Activated naive CD4-positive, alpha-beta T cell treated with anti-CD3 and anti-CD28 coated beads for 36 hours (primary cell): ENCODE measurements at regions not wholly inside any gene's neighbourhood (a gene's known extent, or its start where the extent isn't known, plus 50 kb on each side); places are given as distances from the start of the nearest gene placed in this dataset.
"Not testable (repeated sequence)": the region's sequence is repeated elsewhere in the genome, so short reads cannot be mapped to it uniquely, and the experiment has no call there.

Source experiments
- CTCF ChIA-PET: fragments of 350-600 bp; sonication (Branson Sonifier 250); formaldehyde crosslinking; loops from one replicate; lab custom pipeline; 2021; ENCODE audit warnings: antibody characterized with exemption; lab: Charles Lee
- DNase-seq: peaks from one replicate; pipeline ENCODE4 v3.0.0-alpha.2; 2020
- H3K27ac Mint-ChIP-seq: one replicate; pipeline ENCODE4 v1.8.0; 2021; ENCODE audit warnings: mild to moderate bottlenecking, mixed read lengths
- H3K27me3 Mint-ChIP-seq: one replicate; pipeline ENCODE4 v1.8.0; 2021; ENCODE audit warnings: low read depth, mixed read lengths
- H3K36me3 Mint-ChIP-seq: one replicate; pipeline ENCODE4 v1.8.0; 2021; ENCODE audit warnings: low read depth, mixed read lengths
- H3K4me1 Mint-ChIP-seq: one replicate; pipeline ENCODE4 v1.8.0; 2021; ENCODE audit warnings: low read depth, mixed read lengths
- H3K4me3 Mint-ChIP-seq: one replicate; pipeline ENCODE4 v1.8.0; 2021; ENCODE audit warnings: mild to moderate bottlenecking, moderate library complexity, mixed read lengths
- H3K9me3 Mint-ChIP-seq: one replicate; pipeline ENCODE4 v1.8.0; 2021; ENCODE audit warnings: mixed read lengths
- intact Hi-C: fragments of 100-400 bp; cut with micrococcal nuclease; formaldehyde crosslinking; loops from one replicate; pipeline ENCODE4 v1.15.1; 2023

GRCh38 chr4:160604541-160604940 lies 1501.7 kb downstream of the RAPGEF2 start:
- DNase-seq, result no peak
- Mint-ChIP-seq H3K27ac (no peak overlapping the region), H3K9me3 (no peaks in the 10 kb centered on the region), H3K27me3 (no peaks in the 10 kb centered on the region), H3K4me3 (no peak overlapping the region), H3K4me1 (no peaks in the 10 kb centered on the region), H3K36me3 (no peaks in the 10 kb centered on the region)
- intact Hi-C loops, result no loop called here
- CTCF ChIA-PET, result no interaction called here

- Mint-ChIP-seq H3K4me1 (no peaks in the 10 kb centered on the region), H3K4me3 (no peak overlapping the region), H3K27me3 (no peaks in the 10 kb centered on the region), H3K27ac (no peak overlapping the region), H3K9me3 (peaks cover 2% of the 10 kb centered on the region), H3K36me3 (no peaks in the 10 kb centered on the region)
- intact Hi-C loops, result no loop called here
- no peak for DNase-seq
- CTCF ChIA-PET, result no interaction called here
Measured at GRCh38 chr4:160611181-160611580, 1508.3 kb downstream of the RAPGEF2 start.

DNA sequence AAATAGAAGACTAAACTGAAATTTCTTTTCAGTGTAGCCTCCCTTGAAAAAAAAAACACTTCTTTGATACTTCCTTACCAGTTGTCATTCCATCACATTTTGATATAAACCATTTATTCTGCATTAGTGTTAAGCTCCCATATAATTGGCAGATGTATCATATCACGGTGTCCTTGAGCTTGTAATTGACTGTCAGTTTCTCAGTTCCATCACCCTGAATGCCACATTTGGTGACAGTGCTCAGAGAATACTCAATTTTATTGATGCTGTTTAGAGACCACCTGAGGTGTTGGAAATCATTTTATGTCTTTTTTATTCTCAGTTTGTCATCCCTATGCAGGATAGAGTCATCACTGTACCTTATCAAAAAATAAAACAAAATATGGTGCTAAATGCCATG lies 1528.2 kb downstream of the RAPGEF2 start:
- no peaks in the 10 kb centered on the region for H3K27me3 Mint-ChIP-seq
- no peak overlapping the region for H3K27ac Mint-ChIP-seq
- intact Hi-C loops, result no loop called here
- no peak for DNase-seq
- H3K4me1 Mint-ChIP-seq, result no peaks in the 10 kb centered on the region
- no peaks in the 10 kb centered on the region for H3K36me3 Mint-ChIP-seq
- no peak overlapping the region for H3K4me3 Mint-ChIP-seq
- H3K9me3 Mint-ChIP-seq, result peaks cover 13% of the 10 kb centered on the region
- CTCF ChIA-PET, result no interaction called here

- H3K4me3 Mint-ChIP-seq, result no peak overlapping the region
- CTCF ChIA-PET, result no interaction called here
- intact Hi-C loops, result no loop called here
- no peak for DNase-seq
- no peaks in the 10 kb centered on the region for H3K36me3 Mint-ChIP-seq
- H3K27me3 Mint-ChIP-seq, result no peaks in the 10 kb centered on the region
- no peaks in the 10 kb centered on the region for H3K4me1 Mint-ChIP-seq
- no peak overlapping the region for H3K27ac Mint-ChIP-seq
- H3K9me3 Mint-ChIP-seq, result peaks cover 4% of the 10 kb centered on the region
Measured at GRCh38 chr4:160652790-160653189, 1511.0 kb downstream of the FSTL5 start.

DNA sequence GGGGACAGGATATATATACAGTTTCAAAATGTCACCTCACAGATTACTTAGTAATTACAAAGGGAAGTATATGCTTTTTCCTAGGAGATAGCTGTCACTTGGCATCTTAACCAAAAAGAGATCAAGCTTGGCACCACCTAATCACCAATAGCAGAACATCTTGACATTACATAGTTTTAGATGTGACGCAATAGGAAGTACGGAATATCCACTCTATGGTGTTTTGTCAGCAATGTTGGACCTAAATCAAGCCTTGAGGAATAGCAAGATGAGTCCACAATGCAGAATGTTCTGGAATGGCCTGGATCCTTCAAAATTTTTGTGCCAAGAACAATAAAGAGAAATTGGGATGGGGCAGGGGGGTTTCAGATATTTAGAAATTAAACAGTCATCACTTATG lies 1488.2 kb downstream of the FSTL5 start:
- H3K4me1 Mint-ChIP-seq, result no peaks in the 10 kb centered on the region
- no peak for DNase-seq
- no peak overlapping the region for H3K4me3 Mint-ChIP-seq
- CTCF ChIA-PET, result no interaction called here
- no peaks in the 10 kb centered on the region for H3K27me3 Mint-ChIP-seq
- H3K27ac Mint-ChIP-seq, result no peak overlapping the region
- H3K36me3 Mint-ChIP-seq, result no peaks in the 10 kb centered on the region
- peaks cover 11% of the 10 kb centered on the region for H3K9me3 Mint-ChIP-seq
- intact Hi-C loops, result loop anchor here (10.0 kb wide), 1 partner anchor 1191 kb away; no protein-coding TSS in a partner anchor

GRCh38 chr4:160685729-160686128 lies 1478.1 kb downstream of the FSTL5 start:
- H3K36me3 Mint-ChIP-seq, result no peaks in the 10 kb centered on the region
- CTCF ChIA-PET, result no interaction called here

DNA sequence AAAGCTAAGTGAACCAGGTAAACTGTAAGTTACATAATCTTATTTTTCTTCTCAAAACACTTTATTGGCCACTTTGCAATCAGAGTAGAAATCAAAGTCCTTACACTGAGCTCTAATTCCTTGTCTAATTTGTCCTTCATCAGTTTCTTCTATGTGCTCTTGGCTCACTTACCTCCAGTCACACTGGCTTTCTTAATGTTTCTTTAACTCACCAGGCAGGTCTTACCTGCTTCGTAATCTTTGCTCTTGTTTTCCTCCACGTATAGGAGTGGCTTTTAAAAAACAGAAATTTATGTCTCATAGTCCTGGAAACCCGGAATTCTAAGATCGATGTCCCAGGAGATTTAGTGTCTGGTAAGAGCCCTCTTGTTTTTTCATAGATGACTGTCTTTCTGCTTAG lies 1462.1 kb downstream of the FSTL5 start:
- intact Hi-C loops, result no loop called here

More at GRCh38 chr4:160685729-160686128, 1478.1 kb downstream of the FSTL5 start:
- no peak overlapping the region for H3K27ac Mint-ChIP-seq
- H3K9me3 Mint-ChIP-seq, result peaks cover 16% of the 10 kb centered on the region
- H3K4me1 Mint-ChIP-seq, result no peaks in the 10 kb centered on the region
- no peak overlapping the region for H3K4me3 Mint-ChIP-seq
- no peaks in the 10 kb centered on the region for H3K27me3 Mint-ChIP-seq
- intact Hi-C loops, result no loop called here
- no peak for DNase-seq

DNA sequence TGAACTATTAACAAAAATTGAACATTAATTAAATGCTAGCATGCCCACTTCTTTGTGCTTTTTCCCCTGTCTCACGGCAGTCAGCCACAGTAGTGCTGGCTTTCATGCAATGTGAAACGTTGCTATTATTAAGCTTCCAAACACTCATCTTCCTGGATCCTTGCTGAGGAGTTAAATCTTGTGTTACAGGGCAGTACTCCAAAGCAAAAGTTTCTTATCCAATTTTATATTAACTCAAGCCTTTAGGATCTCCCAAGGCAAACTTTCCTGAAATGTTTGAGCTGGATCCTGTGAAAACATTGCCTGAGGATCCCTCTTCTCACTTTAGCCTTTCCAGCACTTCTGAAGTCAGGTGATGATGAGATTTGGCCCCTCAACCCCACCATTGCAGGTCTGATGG lies 1454.8 kb downstream of the FSTL5 start:
- no peak overlapping the region for H3K4me3 Mint-ChIP-seq
- H3K27ac Mint-ChIP-seq, result no peak overlapping the region
- peaks cover 2% of the 10 kb centered on the region for H3K36me3 Mint-ChIP-seq
- no peak for DNase-seq
- CTCF ChIA-PET, result no interaction called here
- intact Hi-C loops, result no loop called here
- H3K27me3 Mint-ChIP-seq, result no peaks in the 10 kb centered on the region
- H3K4me1 Mint-ChIP-seq, result no peaks in the 10 kb centered on the region
- peaks cover 5% of the 10 kb centered on the region for H3K9me3 Mint-ChIP-seq

More for the DNA sequence above, 1462.1 kb downstream of the FSTL5 start:
- CTCF ChIA-PET, result no interaction called here
- peaks cover 2% of the 10 kb centered on the region for H3K9me3 Mint-ChIP-seq
- no peaks in the 10 kb centered on the region for H3K27me3 Mint-ChIP-seq
- no peaks in the 10 kb centered on the region for H3K4me1 Mint-ChIP-seq
- peaks cover 2% of the 10 kb centered on the region for H3K36me3 Mint-ChIP-seq
- no peak overlapping the region for H3K4me3 Mint-ChIP-seq
- H3K27ac Mint-ChIP-seq, result no peak overlapping the region
- no peak for DNase-seq

GRCh38 chr4:160709546-160709945 lies 1454.3 kb downstream of the FSTL5 start:
- intact Hi-C loops, result no loop called here
- H3K4me3 Mint-ChIP-seq, result no peak overlapping the region
- CTCF ChIA-PET, result no interaction called here
- H3K36me3 Mint-ChIP-seq, result peaks cover 2% of the 10 kb centered on the region
- no peaks in the 10 kb centered on the region for H3K4me1 Mint-ChIP-seq
- DNase-seq, result no peak
- H3K27me3 Mint-ChIP-seq, result no peaks in the 10 kb centered on the region
- peaks cover 5% of the 10 kb centered on the region for H3K9me3 Mint-ChIP-seq
- no peak overlapping the region for H3K27ac Mint-ChIP-seq

DNA sequence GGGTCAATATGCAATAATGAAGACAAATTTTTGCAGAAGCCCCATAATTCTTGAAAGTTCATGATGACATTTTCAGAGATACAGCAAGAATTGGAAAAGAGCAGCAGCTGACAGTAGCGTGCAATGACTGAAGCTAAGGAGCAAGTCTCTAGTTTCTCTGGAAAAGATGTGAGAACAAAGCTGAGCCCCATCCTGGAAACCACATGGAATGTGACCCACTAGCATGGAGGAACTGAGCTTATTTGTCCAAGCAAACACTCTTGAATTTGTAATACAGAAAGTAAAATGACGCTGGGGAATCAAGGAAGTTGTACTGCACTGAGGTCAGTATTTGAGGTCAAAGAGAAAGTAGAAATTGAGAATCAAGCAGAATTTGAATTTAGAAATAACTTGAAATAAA lies 1447.2 kb downstream of the FSTL5 start:
- H3K27ac Mint-ChIP-seq, result no peak overlapping the region
- H3K4me3 Mint-ChIP-seq, result no peak overlapping the region
- H3K4me1 Mint-ChIP-seq, result no peaks in the 10 kb centered on the region
- H3K27me3 Mint-ChIP-seq, result no peaks in the 10 kb centered on the region
- intact Hi-C loops, result no loop called here
- CTCF ChIA-PET, result no interaction called here
- H3K9me3 Mint-ChIP-seq, result peaks cover 2% of the 10 kb centered on the region
- no peak for DNase-seq
- H3K36me3 Mint-ChIP-seq, result no peaks in the 10 kb centered on the region

DNA sequence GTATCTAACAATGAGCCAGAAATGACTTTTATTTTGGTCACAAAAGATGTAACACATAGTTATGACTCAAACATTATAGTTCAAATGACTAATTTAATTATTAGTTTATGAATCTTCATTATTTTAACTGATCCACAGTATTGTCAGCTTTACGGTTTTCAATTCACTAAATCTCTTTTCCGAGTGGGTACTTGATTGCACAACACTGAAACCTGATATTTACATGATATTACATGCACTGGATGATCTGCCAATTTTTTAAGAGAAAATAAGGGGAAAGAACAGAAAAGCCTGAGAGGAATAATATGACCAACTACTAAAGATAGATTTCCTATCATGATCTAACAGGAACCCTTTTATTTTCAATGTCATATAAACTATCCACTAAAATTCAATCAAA lies 1446.0 kb downstream of the FSTL5 start:
- Mint-ChIP-seq H3K4me3 (no peak overlapping the region), H3K36me3 (no peaks in the 10 kb centered on the region), H3K27me3 (no peaks in the 10 kb centered on the region), H3K4me1 (no peaks in the 10 kb centered on the region), H3K9me3 (peaks cover 2% of the 10 kb centered on the region), H3K27ac (no peak overlapping the region)
- intact Hi-C loops, result no loop called here
- CTCF ChIA-PET, result no interaction called here
- no peak for DNase-seq

GRCh38 chr4:160724063-160724462 lies 1439.7 kb downstream of the FSTL5 start:
- no peak overlapping the region for H3K27ac Mint-ChIP-seq
- no peaks in the 10 kb centered on the region for H3K4me1 Mint-ChIP-seq
- CTCF ChIA-PET, result no interaction called here
- H3K27me3 Mint-ChIP-seq, result no peaks in the 10 kb centered on the region
- H3K36me3 Mint-ChIP-seq, result no peaks in the 10 kb centered on the region
- H3K9me3 Mint-ChIP-seq, result no peaks in the 10 kb centered on the region
- intact Hi-C loops, result no loop called here
- no peak overlapping the region for H3K4me3 Mint-ChIP-seq
- no peak for DNase-seq

- Mint-ChIP-seq H3K9me3 (peaks cover 15% of the 10 kb centered on the region), H3K36me3 (no peaks in the 10 kb centered on the region), H3K4me1 (no peaks in the 10 kb centered on the region), H3K27me3 (no peaks in the 10 kb centered on the region), H3K4me3 (no peak overlapping the region), H3K27ac (no peak overlapping the region)
- intact Hi-C loops, result no loop called here
- DNase-seq, result no peak
- CTCF ChIA-PET, result no interaction called here
Measured at GRCh38 chr4:160745126-160745525, 1418.7 kb downstream of the FSTL5 start.

DNA sequence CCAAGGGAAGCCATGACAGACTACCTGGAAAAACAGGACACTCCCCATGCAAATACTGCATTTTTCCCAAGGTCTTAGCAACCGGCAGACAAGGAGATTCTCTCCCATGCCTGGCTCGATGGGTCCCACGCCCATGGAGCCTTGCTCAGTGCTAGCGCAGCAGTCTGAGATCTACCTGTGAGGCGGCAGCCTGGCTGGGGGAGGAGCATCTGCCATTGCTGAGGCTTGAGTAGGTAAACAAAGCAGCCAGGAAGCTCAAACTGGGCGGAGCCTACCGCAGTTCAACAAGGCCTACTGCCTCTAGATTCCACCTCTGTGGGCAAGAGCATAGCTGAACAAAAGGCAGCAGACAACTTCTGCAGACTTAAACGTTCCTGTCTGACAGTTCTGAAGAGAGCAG lies 1417.2 kb downstream of the FSTL5 start:
- CTCF ChIA-PET, H3K27ac Mint-ChIP-seq, H3K4me1 Mint-ChIP-seq, H3K27me3 Mint-ChIP-seq, H3K36me3 Mint-ChIP-seq, H3K4me3 Mint-ChIP-seq, DNase-seq, intact Hi-C loops: not testable (repeated sequence)
- H3K9me3 Mint-ChIP-seq, result peaks cover 21% of the 10 kb centered on the region
